ENCODE measurements at regions not wholly inside any gene's neighbourhood (a gene's known extent, or its start where the extent isn't known, plus 50 kb on each side); places are given as distances from the start of the nearest gene placed in this dataset.

- Histone ChIP-seq H3K4ac (ENCODE audit: low read depth, low read length) (no peak overlapping the region), H4K20me1 (ENCODE audit: control insufficient read depth, insufficient read depth, insufficient read length) (no peaks in the 10 kb centered on the region), H3K56ac (ENCODE audit: insufficient read length, low read depth, low read length) (no peak overlapping the region), H3K9ac (ENCODE audit: extremely low read depth, insufficient read length, low read length) (no peak overlapping the region), H2BK20ac (ENCODE audit: low read depth, low read length, poor library complexity, severe bottlenecking) (no peak overlapping the region), H2BK12ac (ENCODE audit: insufficient read length, low read depth, low read length) (no peak overlapping the region), H3K4me1 (ENCODE audit: insufficient read depth, low read length) (no peaks in the 10 kb centered on the region), H2AFZ (ENCODE audit: low read length) (no peak overlapping the region), H3K18ac (ENCODE audit: insufficient read length, low read depth, low read length) (no peak overlapping the region), H4K5ac (ENCODE audit: insufficient read length, low read depth, low read length) (no peak overlapping the region), H3T11ph (ENCODE audit: low read length) (no peak overlapping the region), H2BK120ac (ENCODE audit: low read depth, low read length, poor library complexity, severe bottlenecking) (no peak overlapping the region), H3K23me2 (ENCODE audit: insufficient read length, low read depth, low read length, poor library complexity, severe bottlenecking) (no peaks in the 10 kb centered on the region), H2AK5ac (ENCODE audit: insufficient read length, low read length) (no peak overlapping the region), H2BK5ac (ENCODE audit: insufficient read length, low read length) (no peak overlapping the region), H3K9me3 (ENCODE audit: control insufficient read depth, low read depth, low read length) (no peaks in the 10 kb centered on the region), H4K91ac (ENCODE audit: insufficient read length, low read depth, low read length) (no peak overlapping the region), H3K23ac (ENCODE audit: insufficient read length, low read depth, low read length) (no peak overlapping the region), H3K14ac (ENCODE audit: insufficient read depth, low read length) (no peak overlapping the region), H3K4me2 (ENCODE audit: insufficient read depth, insufficient read length, low read length) (no peak overlapping the region), H3K27me3 (ENCODE audit: insufficient read depth, low read length) (no peaks in the 10 kb centered on the region), H3K27ac (ENCODE audit: insufficient read length, low read depth, low read length) (no peak overlapping the region), H3K79me2 (ENCODE audit: insufficient read depth, low read length) (no peaks in the 10 kb centered on the region), H4K8ac (replicated peaks; ENCODE audit: insufficient read length, low read depth, low read length) (no peak overlapping the region), H3K79me1 (ENCODE audit: insufficient read depth, low read depth, low read length, poor library complexity, severe bottlenecking) (no peaks in the 10 kb centered on the region), H2BK15ac (ENCODE audit: low read depth, low read length) (no peak overlapping the region)
- Mint-ChIP-seq H3K27ac (no peak overlapping the region), H3K36me3 (ENCODE audit: insufficient read depth in 1 of 3, low read depth in 3 of 3) (peaks cover 15 to 38% (median 34%) of the 10 kb centered on the region in 3 experiments), H3K9me3 (peaks cover 27 to 34% of the 10 kb centered on the region in 2 experiments), H3K4me1 (peaks cover 19 to 23% of the 10 kb centered on the region in 2 experiments), H3K27me3 (ENCODE audit: low read depth) (peaks cover 2% of the 10 kb centered on the region), H3K4me3 (no peak overlapping the region)
- no peak for TF ChIP-seq CTCF (conservative IDR thresholded peaks at IDR 0.05)
- WGBS (ENCODE audit: extremely low coverage, insufficient read length, low lambda C conversion rate) = no CpG with 5 or more reads among the region's 1 CpG
- DNase-seq = no peak
Measured at GRCh38 chr6:11645016-11645415, 107.5 kb downstream of the TMEM170B start.
